ENCODE measurements at regions not wholly inside any gene's neighbourhood (a gene's known extent, or its start where the extent isn't known, plus 50 kb on each side); places are given as distances from the start of the nearest gene placed in this dataset.

DNA sequence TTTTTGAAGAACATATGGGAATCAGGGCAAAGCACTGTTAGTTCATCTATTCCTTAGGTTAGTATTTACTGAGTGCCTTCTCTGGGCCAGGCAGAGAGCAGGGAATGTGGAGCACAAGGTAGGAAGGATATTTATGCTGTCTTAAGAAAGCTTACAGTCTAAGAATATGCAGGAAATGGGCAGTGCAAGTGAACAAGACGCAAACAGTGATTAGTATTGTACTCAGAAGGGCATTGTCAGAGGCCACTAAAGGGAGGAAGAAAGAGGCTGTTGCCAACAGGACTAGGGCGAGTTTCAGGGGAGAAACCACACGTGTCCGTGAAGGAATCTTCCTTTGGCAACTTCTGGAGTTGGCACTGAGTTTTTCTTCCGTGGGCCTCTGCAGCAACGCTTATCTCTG, 552.8 kb upstream of the COBL start:
- TF ChIP-seq POLR2A (IDR thresholded peaks at IDR 0.05; ENCODE audit: low read depth) = no peak
- TF ChIP-seq, protein P1, sequence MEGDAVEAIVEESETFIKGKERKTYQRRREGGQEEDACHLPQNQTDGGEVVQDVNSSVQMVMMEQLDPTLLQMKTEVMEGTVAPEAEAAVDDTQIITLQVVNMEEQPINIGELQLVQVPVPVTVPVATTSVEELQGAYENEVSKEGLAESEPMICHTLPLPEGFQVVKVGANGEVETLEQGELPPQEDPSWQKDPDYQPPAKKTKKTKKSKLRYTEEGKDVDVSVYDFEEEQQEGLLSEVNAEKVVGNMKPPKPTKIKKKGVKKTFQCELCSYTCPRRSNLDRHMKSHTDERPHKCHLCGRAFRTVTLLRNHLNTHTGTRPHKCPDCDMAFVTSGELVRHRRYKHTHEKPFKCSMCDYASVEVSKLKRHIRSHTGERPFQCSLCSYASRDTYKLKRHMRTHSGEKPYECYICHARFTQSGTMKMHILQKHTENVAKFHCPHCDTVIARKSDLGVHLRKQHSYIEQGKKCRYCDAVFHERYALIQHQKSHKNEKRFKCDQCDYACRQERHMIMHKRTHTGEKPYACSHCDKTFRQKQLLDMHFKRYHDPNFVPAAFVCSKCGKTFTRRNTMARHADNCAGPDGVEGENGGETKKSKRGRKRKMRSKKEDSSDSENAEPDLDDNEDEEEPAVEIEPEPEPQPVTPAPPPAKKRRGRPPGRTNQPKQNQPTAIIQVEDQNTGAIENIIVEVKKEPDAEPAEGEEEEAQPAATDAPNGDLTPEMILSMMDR (IDR thresholded peaks at IDR 0.05) = no peak
- no peak for TF ChIP-seq EP300 (IDR thresholded peaks at IDR 0.05)
